CMK (cell line): ENCODE measurements at regions not wholly inside any gene's neighbourhood (a gene's known extent, or its start where the extent isn't known, plus 50 kb on each side); places are given as distances from the start of the nearest gene placed in this dataset.

Experiments
- DNase-seq: peaks from one replicate; pipeline ENCODE4 v3.0.0-alpha.2; 2010; ENCODE audit warnings: low read depth

DNA sequence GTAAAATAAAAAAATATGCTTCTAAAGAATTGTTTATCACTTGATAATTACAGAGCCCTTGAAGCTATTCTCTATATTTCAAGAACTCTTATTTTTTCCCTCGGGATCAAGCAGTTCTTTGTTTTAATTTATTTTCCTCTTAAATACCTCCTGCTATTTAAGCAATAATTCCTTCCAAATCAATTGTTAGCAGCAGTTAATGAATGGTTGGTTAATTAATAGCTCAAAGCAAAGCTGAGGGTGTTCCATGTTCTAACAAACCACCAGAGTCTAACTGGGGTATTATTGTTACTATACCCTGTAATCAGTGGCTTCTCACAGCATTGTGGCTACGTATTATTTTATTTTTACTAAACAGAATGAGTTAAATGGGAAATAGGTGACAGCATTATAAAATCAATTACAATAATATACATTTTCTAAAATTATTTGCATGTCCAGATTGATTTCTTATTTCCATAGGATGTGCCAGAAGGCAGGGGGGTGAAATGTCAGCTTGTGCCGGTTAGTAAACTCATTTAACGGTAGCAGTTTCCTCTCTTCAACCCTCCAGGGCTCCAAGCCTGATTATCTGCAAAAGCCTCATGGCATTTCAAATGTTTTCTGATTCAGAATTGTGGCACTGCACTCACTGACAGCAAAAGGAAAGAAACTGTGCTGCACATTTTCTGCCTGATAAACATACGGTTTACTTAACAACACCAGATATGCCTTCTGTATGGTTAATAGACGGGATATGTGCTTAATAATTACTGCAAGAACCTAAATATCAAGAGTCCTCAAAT is 286.9 kb upstream of the EMCN start:
- no peak for DNase-seq

- no peak for DNase-seq
These were observed 285.9 kb upstream of the EMCN start for GRCh38 chr4:100803751-100804150.

DNA sequence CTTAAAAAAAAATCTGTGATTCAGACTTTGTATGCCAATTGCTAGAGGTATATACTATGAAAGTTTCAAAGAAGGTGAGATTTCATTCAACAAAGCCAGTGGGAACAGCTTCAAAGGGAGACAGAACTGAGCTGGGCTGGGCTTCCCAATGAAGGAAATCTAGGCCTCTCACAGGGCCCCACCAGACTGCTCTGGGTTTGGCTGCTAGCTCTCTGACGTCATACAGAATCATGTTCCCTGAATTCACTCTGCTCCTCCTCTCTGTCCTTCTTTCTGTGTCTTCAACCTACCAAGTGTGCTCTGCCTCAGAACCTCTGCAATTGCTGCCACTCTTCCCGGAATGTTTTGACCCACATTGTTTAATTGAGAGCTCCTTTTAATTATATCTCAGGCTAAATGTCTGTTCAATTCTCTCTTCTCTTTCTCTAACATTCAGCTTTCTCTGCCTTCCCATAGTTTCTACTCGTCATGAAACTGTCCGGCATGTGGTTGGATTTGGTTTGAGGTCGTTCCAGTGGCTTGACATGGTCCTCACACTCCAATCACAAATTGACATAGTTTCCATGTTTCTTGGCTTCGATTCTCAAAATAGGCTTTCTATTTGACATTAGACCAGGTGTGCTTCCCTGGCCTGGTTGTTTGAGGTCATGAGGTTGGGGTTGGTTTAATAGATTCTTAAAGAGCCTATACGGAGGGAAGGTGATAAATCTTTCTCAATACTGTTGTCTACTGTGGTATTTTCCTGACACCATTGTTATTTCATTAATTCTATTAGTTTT is 282.1 kb upstream of the EMCN start:
- DNase-seq = no peak

DNA sequence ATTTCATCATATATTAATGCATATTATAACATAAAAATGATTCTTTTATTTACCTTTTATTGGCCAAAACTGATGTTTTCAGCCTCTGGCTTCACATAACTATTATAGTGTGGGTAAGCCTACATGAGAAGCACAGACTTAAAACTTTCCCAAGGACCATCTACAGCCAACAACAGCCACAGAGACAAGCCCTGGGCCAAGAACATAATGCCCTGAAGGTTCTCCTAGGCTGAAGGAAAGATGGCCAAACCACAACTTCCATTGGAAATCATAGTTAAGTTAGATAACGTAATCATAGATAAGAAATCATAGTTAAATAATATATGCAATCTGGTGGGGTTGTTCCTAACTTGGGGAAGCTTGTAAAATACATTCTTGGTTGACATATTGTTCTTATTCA is 280.0 kb upstream of the EMCN start:
- DNase-seq = no peak

- no peak for DNase-seq
These were observed 279.5 kb upstream of the EMCN start for GRCh38 chr4:100797356-100797755.

DNA sequence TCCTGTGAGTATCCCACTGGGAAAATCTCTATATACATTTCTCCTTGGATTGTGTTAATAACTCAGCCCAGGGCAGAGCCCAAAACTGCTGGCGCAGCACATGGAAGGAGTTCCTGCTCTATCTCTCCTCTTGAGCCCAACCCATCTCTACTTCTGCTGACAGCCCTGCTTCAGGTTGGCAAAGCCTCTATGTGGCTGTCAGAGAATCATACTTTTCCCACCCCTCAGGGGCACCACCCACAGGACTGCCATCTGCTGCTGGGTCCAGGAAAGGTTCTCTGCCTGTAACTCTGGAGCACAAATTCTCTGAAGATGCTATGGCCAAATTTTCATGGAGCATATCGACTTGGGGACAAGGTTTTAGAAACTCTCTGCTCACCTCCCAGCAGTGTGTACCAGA is 278.5 kb upstream of the EMCN start:
- no peak for DNase-seq

- no peak for DNase-seq
These were observed 277.8 kb upstream of the EMCN start for GRCh38 chr4:100795581-100795980.

DNA sequence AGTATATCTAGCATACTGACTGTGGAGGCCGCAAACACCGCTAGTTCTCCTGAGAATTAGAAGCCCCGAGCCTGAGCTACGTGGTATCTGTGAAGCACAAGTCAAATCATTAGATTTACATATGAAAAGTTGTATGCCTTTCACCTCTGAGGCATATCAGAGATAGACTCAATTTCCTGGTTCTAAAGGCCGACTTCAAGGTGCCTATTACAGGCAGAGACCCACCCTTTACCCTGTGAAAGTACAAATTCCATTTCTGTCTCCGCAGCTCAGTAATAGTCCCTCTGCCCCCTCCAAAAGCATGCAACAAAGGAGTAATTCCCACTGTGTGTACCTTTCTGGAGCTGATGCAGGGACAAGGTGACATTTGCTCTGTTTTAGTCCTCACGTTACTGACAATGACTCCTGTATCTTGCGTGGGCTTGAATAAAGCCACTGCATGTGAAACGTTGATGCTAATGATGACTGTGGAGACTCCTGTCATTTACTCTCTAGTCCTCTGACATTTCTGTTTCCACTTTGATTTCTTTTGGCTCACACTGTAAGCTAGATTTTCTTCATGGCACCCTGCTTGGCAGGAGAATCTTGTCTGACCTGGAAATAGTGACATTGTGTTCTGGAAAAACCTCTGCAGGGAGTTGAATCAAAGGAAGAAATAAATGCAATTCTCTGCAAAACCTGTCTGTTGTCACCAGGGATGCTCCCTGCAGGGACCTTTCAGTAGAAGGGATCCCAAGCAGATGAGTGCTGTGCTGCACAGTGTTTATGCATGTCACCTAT is 273.2 kb upstream of the EMCN start:
- no peak for DNase-seq

- DNase-seq = no peak
These were observed 272.2 kb upstream of the EMCN start for GRCh38 chr4:100789991-100790390.

DNA sequence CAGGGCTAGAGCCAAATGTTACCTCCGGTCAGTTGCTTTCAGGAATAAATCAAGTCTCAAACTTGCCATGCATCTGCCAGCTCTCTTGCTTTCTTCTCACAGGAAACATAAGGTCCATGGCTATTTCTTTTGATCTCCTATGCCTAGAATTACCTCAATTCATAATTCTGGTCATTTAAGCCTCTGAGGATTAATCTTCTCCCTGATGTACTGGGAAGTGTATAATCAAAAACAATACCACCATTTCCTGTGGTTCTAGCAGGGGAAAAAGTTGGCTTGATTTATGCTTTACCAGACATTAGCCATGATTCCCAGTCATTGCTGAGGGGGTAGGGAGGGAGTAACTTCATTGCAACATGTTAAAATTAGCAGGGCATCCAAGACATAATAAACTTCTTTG is 268.7 kb upstream of the EMCN start:
- DNase-seq = no peak

- no peak for DNase-seq
These were observed 264.5 kb upstream of the EMCN start for GRCh38 chr4:100782356-100782755.

DNA sequence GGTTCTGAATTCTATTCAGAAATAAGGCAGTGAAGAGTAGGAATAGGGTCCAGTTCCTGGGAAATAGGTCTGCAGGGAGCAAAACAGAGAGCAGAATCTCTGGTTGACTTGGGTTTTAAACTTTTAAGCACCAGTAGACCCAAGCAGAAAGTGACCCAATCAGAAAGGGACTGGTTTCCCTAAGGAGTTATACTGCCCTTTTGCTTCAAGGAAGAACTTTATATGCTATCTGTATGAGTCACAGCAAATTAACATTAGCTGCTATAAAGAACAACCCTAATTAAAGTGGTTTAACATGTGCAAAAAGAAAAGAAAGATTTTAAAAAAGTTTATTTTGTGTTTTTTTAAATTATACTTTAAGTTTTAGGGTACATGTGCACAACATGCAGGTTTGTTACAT is 263.6 kb upstream of the EMCN start:
- DNase-seq = no peak

DNA sequence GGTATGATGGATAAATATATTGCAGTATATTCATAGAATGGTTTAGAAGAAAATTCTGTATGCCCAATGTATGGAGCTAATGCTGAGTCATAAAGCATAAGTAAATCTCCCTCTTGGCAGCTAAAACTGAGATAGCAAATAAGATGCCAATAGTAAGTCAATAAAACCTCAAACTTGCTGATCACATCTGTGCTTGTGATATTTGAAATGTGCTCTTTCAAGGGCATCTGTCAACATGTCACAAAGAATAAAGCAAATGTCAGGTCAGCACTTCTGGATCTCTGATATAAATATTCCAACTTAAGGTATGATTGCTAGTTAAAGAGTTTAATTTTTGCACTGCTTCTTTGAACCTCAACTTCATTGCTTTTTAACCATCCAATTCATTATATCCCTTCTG is 262.3 kb upstream of the EMCN start:
- DNase-seq = no peak

- DNase-seq = no peak
These were observed 260.6 kb upstream of the EMCN start for GRCh38 chr4:100778431-100778830.

DNA sequence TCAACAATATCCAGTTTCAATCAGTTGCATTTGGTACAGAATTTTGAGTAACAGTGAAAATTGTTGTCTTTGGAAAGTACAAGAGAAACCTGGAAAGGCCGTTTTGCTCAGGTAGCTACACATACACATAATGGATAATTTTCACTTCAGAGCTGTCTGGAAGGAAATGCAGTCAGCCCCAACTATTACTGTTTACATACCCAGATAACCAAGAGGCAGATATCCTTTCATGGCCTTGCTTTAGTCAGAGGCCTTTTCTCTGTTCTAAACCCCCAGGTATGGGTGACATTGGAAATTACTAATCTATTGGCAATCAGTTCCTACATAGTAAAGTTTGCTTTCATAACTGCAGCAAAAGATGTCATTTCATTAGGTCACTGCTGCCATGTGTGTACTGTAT is 244.9 kb upstream of the EMCN start:
- DNase-seq = no peak

DNA sequence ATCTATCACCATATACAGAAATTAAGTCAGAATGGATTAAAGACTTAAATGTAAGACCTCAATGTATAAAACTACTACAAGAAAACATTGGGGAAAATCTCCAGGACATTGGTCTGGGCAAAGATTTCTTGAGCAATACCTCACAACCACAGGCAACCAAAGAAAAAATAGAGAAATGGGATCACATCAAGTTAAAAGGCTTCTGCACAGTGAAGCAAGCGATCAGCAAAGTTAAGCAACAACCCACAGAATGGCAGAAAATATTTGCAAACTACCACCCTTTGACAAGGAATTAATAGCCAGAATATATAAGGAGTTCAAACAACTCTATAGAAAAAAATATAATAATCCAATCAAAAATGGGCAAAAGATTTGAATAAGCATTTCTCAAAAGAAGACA is 236.9 kb upstream of the EMCN start:
- DNase-seq = no peak

GRCh38 chr4:100746141-100746739 is 228.4 kb upstream of the EMCN start:
- no peak for DNase-seq

DNA sequence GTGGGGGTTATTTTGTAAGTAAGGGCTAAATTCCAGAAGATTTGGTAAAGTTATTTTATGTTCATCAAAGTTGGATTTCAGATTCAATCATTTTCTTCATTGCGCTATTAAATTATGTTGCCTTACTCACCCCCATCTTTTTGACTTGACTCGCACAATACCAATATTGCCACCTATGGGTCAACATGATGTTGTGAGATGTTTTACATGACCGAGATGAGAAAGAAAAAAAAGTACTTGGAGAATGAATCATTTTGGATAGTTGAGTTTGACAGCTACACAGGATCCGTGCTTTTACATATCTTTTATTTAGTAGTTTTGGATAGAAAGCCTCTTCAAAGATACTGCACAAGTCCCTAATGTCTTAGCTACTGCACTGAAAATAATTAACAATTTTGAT is 224.2 kb upstream of the EMCN start:
- no peak for DNase-seq

DNA sequence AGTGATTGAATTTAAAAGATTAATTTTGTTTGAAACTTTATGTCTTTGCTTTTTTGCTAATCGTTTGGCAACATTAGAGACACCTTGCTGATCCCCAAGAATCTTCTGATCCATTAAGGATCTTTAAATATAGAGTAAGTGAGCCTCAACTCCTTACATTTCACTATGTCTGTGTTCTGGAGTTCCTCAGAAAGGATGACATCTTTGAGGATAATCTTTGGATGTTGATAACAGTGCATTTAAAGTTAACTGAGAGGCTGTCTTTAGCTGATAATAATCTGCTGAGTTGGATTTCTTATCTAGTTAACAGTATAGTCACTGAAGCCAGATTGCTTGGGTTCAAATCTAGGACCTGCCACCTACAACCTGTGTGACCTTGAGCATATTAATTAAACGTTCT is 221.6 kb upstream of the EMCN start:
- no peak for DNase-seq

DNA sequence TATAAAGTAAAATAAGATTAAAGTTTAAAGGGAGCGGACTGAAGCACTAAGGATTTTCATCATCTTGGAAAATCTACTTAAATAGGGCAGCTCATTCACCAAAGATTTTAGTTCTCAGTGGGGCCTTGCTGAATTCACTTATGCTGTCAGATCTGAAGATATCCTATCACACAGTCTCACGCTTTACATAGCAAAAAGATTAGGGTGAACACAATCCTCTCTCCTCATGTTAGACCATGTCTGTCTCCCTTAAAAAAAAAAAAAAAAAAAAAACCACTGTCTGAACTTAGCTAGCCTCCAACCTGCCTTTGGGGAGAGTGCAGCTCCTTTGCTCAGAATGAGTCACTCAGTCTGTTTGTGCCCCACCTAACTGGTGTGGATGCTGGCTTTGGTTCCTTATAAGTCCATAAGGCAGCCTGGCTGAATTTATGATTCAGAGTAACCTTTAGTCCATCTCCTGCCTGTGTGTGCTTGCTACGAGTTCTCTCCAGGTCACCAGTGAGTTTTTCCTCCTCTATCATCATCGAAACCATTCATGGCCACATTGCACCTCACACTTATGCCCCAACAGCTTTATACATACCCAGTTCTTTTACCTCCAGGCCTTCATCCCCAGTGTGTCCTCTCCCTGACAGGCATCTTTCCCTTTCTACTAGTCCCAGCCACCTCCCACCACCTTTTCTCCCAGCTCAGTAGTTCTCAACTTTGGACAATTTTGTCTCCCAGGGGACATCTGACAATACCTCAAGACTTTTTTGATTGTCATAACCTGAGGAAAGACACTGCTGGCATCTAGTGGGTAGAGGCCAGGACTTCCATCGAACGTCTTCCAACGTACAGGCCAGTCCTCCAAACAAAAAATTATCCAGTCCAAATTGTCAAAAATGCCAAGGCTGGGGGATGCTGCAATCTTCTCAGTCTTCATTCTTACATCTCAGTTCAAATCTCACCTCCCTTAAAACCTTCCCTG is 220.7 kb upstream of the EMCN start:
- DNase-seq = no peak
